ENCODE measurements at regions not wholly inside any gene's neighbourhood (a gene's known extent, or its start where the extent isn't known, plus 50 kb on each side); places are given as distances from the start of the nearest gene placed in this dataset.
A peak's percentile ranks its signal among the peaks of the same experiment; 100 is the strongest.
"Not testable (repeated sequence)": the region's sequence is repeated elsewhere in the genome, so short reads cannot be mapped to it uniquely, and the experiment has no call there.

DNA sequence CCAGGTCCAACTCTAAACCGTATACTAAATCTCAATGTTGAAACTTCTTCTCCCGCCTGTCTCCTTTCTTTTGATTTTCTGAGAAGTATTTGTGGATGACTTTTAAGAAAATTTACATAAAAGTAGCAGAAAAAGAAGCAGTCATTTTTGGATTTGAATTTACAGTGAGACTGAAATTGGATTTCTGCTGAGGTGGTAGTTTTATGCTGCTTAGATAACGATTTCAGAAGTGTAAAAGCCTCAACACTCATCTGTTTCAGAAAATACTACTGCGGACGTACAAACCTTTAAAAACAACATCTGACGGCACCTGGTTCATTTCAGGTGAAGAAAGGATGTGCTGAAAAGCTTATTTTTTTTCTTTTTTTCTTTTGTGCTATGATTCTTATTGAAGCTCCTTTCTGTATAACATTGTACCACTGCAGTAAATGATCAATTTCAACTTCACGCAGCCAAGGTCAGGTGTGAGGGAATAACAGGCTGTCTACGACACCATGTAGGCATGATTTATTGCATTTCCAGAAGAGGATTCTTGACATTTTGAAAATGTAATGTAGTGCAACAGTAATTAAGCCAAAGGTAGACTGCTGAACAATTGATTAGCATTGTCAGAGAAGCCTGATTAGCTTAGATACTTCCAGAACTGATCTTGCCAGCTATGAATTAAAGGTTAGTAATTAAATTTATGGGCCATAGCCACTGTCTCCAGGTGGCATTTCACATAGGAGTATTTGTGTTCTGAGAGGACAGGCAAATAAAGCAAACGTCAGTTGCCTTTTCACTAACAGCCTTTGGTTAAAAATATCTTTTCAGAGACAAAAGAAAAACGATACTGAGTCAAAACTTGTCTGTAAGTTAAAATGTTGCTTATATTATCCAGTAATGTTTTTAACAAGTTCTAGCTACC, 134.6 kb upstream of the KBTBD8 start:
- FAIRE-seq, result no peak

DNA sequence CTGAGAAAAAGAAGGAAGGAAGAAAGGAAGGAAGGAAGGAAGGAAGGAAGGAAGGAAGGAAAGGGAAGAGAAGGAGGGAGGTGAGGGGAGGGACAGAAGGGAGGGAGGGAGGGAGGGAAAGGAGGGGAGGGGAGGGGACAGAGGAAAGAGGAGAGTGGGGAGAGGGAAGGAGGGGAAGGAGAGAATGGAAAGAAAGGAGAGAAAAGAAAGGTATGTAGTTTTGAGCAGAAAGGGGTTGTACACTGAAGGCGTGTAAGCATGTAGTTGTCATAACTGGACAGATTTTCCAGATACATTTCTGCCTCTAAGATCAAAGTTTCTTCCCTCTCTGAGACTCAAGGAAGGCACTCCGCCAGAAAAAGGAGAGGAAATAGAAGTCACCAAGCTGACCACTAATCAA, 113.4 kb upstream of the KBTBD8 start:
- no peak for FAIRE-seq

- no peak for FAIRE-seq
Measured at GRCh38 chr3:66885326-66886000, 112.6 kb upstream of the KBTBD8 start.

GRCh38 chr3:66889750-66890494, 108.2 kb upstream of the KBTBD8 start:
- no peak for FAIRE-seq

GRCh38 chr3:66898155-66898554, 100.0 kb upstream of the KBTBD8 start:
- no peak for FAIRE-seq

GRCh38 chr3:66904336-66904735, 93.8 kb upstream of the KBTBD8 start:
- no peak for FAIRE-seq

GRCh38 chr3:66904831-66905493, 93.1 kb upstream of the KBTBD8 start:
- peak; percentile 58 for FAIRE-seq

GRCh38 chr3:66907136-66907535, 91.0 kb upstream of the KBTBD8 start:
- FAIRE-seq, result no peak

DNA sequence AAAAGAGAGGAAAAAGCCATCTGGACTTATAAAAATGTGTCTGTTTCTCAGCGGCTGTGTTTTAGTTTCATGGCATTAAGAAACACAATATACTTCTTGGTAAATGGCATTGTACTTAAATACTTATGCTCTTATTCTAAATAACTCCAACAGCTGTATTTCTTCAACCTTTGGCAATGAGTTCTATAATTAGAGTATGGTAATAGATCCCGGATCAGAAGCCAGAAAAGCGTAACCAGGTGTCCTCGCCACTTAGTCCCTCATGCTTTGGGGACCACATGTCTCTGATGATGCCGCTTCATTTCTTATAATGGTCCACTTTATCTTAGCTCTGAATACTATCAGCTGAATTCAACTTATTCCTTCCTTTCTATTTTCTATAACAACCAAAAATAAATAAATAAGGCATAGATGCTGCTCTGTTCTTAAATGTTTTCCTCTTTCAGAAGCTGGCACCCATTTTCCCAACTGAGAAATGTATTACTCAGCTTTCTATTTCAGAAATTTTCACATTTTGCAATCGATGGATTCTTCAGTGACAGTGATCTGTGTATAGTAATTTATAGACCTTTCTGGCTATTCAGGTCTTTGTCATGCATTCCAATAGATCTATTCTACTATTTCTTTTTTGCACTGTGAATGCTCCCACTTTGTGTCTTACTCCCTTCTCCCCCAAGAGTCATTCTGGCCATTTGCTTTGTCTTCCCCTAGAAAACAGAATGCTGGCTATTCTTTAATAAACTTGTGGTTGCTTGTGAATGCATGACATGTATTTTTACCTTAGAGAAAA, 87.6 kb upstream of the KBTBD8 start:
- FAIRE-seq, result no peak

DNA sequence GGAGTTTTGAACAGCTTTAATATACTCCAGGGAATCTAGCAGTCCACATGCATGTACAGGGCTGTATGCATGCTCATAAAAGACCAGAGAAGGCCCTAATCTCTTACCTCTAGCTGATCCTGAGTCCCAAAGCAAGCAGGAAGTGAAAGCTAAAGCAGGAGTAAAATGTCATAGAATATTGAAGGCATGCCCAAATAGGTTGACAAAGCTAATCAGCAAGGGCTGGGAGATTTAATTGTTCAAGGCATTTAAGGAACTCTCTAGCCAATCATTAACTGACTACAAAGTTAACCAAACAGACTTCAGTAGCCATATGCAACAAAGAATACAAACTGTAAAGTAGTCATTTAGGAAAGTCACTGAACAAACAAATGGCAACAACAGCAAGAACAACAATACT, 85.8 kb upstream of the KBTBD8 start:
- no peak for FAIRE-seq

GRCh38 chr3:66922058-66922457, 76.0 kb upstream of the KBTBD8 start:
- no peak for FAIRE-seq

- FAIRE-seq, result no peak
Measured at GRCh38 chr3:66923969-66924368, 74.1 kb upstream of the KBTBD8 start.

DNA sequence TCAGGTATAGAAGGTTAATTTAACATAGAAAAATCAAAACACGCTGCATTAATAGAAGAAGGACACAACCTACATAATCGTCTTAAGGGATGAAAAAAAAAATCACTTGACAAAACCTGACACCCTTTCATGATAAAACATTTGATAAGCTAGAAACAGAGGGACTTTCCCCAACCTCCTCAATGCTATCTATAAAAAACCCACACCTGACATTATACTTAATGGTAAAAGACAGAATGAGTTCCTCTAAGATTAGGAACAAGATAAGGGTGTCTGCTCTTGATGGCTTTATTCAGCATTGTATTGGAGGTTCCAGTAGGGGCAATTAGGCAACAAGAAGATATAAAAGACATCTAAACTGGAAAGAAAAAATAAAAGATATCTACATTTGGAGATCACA, 69.9 kb upstream of the KBTBD8 start:
- no peak for FAIRE-seq

DNA sequence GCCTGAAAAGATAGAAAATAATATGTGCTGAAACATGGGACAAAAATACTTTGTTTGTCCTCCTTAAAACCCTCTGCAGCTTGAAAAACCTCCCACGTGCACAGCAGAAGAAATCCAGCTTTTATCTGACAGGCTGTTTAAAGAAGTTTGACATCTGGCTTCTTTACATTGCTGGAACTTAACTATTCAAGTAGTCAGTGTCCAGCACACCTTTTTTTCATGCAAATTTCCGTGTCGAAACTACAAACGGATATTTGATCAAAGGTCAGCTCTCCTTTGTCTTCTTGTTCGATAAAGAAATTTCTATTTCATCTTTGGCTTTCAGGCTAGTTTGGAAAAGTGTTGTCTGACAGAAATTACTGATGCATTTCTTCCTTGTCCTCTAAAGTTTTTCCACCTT, 66.8 kb upstream of the KBTBD8 start:
- FAIRE-seq, result no peak

DNA sequence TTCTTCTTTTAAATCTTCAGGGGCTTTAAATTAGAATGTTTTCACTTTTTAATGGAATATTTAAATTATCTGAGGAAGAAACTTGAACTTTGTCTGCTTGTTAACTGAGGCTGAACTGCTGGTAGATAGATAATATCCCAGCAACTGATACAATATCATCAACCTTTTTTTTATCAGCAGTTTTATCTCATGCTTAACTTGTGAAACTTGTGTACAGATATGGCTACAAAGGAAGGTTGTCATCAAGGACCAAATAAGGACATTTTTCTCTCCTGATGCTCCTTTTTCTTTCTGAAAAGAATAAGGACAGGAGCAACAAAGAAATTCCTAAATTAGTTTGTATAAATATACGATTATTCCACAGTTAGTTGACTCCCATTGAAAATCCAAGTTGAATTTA, 66.4 kb upstream of the KBTBD8 start:
- FAIRE-seq, result no peak

- no peak for FAIRE-seq
Measured at GRCh38 chr3:66933233-66933632, 64.9 kb upstream of the KBTBD8 start.

- FAIRE-seq, result no peak
Measured at GRCh38 chr3:66934041-66934440, 64.1 kb upstream of the KBTBD8 start.

DNA sequence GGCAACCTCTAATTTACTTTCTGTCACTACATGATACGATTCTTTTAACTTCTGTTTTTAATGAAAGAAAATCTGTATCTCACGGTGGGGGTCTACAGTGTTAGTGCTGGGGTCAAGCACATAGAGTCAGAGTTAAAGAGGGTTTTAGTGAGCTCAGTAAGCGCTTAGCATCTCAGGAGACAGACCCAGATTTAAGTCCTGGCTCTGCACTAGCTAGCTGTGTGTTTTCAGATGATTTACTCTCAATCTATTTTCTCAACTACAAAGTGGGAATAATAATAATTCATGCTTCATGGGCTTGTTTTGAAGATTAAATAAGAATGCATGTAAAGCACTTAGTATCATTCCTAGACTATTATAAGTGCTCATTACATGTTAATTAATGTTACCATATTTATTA, 63.4 kb upstream of the KBTBD8 start:
- no peak for FAIRE-seq

GRCh38 chr3:66937041-66937440, 61.1 kb upstream of the KBTBD8 start:
- not testable (repeated sequence) for FAIRE-seq

DNA sequence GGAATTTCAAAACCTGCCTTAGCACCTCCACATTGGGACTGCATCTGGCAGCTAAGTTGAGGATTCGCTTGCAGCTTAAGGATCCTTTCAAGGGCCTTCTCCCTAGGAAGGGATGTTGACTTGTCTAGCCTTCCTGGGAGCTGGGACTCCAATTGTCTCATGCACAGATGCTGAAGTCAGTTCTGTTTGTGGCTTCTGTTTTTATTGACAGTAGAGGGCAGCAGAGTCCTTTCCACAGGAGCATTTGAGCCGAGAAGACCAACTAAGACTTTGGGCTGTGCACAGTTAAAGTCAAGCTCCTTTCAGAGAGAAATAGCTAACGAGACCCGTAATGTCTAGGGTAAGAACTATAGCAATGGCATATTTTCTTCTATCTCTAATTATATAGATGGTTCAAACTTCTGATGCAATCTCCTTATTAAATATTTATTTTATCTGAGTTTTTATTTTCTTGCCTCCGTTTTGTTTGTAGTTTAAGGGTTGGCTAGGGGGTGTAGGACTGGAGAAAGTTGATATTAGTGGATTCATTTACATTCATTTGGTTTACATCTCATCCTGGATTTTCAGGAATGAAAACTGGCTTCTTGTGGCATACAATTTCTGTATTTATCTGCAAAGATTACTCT, 59.7 kb upstream of the KBTBD8 start:
- peak; percentile 46 for FAIRE-seq

DNA sequence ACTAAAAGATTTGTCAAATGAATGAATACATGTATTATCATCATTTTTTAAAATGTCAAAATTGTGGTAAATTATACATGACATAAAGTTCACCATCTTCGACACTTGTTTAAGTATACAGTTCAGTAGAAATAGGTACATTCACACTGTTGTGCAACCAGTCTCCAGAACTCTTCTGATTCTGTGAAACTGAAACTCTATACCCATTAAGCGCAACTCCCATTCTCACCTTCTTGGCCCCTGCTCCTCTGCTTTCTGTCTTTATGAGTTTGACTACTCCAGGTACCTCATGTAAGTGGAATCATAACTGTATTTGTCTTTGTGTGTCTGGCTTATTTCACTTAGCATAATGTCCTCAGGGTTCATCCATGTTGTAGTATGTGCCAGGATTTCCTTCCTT, 50.1 kb upstream of the KBTBD8 start:
- no peak for FAIRE-seq
